Neural cell (in vitro differentiated cells): ENCODE measurements at regions not wholly inside any gene's neighbourhood (a gene's known extent, or its start where the extent isn't known, plus 50 kb on each side); places are given as distances from the start of the nearest gene placed in this dataset.

Experiments
- H2AFZ ChIP-seq: fragments of 200-600, 300-800 bp; sonication (generic), shearing (Covaris generic); 2 replicates; pipeline ENCODE4 v1.6.0; 2014; ENCODE audit warnings: low read depth, mild to moderate bottlenecking, antibody characterized with exemption, low read length, moderate library complexity
- H3F3A ChIP-seq: fragments of 200-600 bp; shearing (Covaris generic); 2 replicates; pipeline ENCODE4 v1.6.1; 2016; ENCODE audit warnings: mild to moderate bottlenecking, moderate library complexity, mixed read lengths, antibody characterized with exemption, low read length; ENCODE audit not compliant: insufficient read depth, poor library complexity, severe bottlenecking
- H3K27ac ChIP-seq: fragments of 200-600, 300-800 bp; sonication (generic), shearing (Covaris generic); 2 replicates; pipeline ENCODE4 v1.5.1; 2014; ENCODE audit warnings: mild to moderate bottlenecking, low read length, moderate library complexity
- H3K27me3 ChIP-seq: fragments of 300-800, 200-600 bp; sonication (generic), shearing (Covaris generic); 2 replicates; pipeline ENCODE4 v1.6.0; 2014; ENCODE audit warnings: mild to moderate bottlenecking, low read depth, low read length, moderate library complexity; ENCODE audit not compliant: insufficient read depth
- H3K36me3 ChIP-seq: fragments of 300-800, 200-600 bp; sonication (generic), shearing (Covaris generic); 2 replicates; pipeline ENCODE4 v1.5.1; 2014; ENCODE audit warnings: mild to moderate bottlenecking, antibody characterized with exemption, low read length, moderate library complexity; ENCODE audit not compliant: insufficient read depth
- H3K4me2 ChIP-seq: fragments of 300-800, 200-600 bp; sonication (generic), shearing (Covaris generic); 2 replicates; pipeline ENCODE4 v1.6.0; 2014; ENCODE audit warnings: mild to moderate bottlenecking, low read length
- H3K4me3 ChIP-seq: fragments of 300-800, 200-600 bp; sonication (generic), shearing (Covaris generic); 2 replicates; pipeline ENCODE4 v1.5.1; 2014; ENCODE audit warnings: mild to moderate bottlenecking, low read length, moderate library complexity
- H3K79me2 ChIP-seq: fragments of 200-600 bp; shearing (Covaris generic); replicated peaks from 2 replicates; pipeline ENCODE4 v1.6.0; 2014; ENCODE audit warnings: mild to moderate bottlenecking, low read length, moderate library complexity; ENCODE audit not compliant: insufficient read depth
- H3K9ac ChIP-seq: fragments of 300-800, 200-600 bp; sonication (generic), shearing (Covaris generic); 2 replicates; pipeline ENCODE4 v1.6.1; 2016; ENCODE audit warnings: mild to moderate bottlenecking, low read length, mixed read lengths
- H3K9me2 ChIP-seq: fragments of 200-600 bp; shearing (Covaris generic); 2 replicates; pipeline ENCODE4 v1.6.1; 2016; ENCODE audit warnings: mild to moderate bottlenecking, low read length, mixed read lengths; ENCODE audit not compliant: insufficient read depth
- H3K9me3 ChIP-seq: fragments of 200-600, 300-800 bp; sonication (generic), shearing (Covaris generic); 2 replicates; pipeline ENCODE4 v1.6.1; 2016; ENCODE audit warnings: mild to moderate bottlenecking, mixed run types, low read length, moderate library complexity, mixed read lengths
- H4K20me1 ChIP-seq: fragments of 200-600 bp; shearing (Covaris generic); 2 replicates; pipeline ENCODE4 v1.6.1; 2016; ENCODE audit warnings: mild to moderate bottlenecking, mixed run types; ENCODE audit not compliant: insufficient read depth
- CTCF ChIP-seq: fragments of 450-650 bp; IDR thresholded peaks from 2 replicates; pipeline ENCODE4 v1.5.1; 2014; ENCODE audit warnings: antibody characterized with exemption, mild to moderate bottlenecking, moderate library complexity; ENCODE audit not compliant: poor library complexity, severe bottlenecking
- EP300 ChIP-seq: fragments of 450-650 bp; conservative IDR thresholded peaks from 2 replicates; pipeline ENCODE4 v1.6.1; 2014; ENCODE audit warnings: antibody characterized with exemption, mild to moderate bottlenecking, moderate library complexity; ENCODE audit not compliant: poor library complexity, severe bottlenecking
- EZH2 ChIP-seq: fragments of 200-600, 300-800 bp; shearing (Covaris generic), sonication (generic); IDR thresholded peaks from 2 replicates; pipeline ENCODE4 v1.6.1; 2014; ENCODE audit warnings: antibody characterized with exemption, low read length, borderline replicate concordance, mild to moderate bottlenecking; ENCODE audit not compliant: insufficient read depth, poor library complexity, severe bottlenecking
- MXI1 ChIP-seq: fragments of 450-650 bp; conservative IDR thresholded peaks from 2 replicates; pipeline ENCODE4 v1.6.1; 2014; ENCODE audit warnings: antibody characterized with exemption, mild to moderate bottlenecking; ENCODE audit not compliant: poor library complexity, severe bottlenecking
- POLR2AphosphoS5 ChIP-seq: IDR thresholded peaks from 2 replicates; pipeline ENCODE4 v1.6.1; 2012
- RAD21 ChIP-seq: fragments of 450-650 bp; conservative IDR thresholded peaks from 2 replicates; pipeline ENCODE4 v1.6.1; 2014; ENCODE audit warnings: antibody characterized with exemption, mild to moderate bottlenecking, moderate library complexity
- REST ChIP-seq: IDR thresholded peaks from 2 replicates; pipeline ENCODE4 v1.6.1; 2012; ENCODE audit warnings: borderline replicate concordance
- SMC3 ChIP-seq: fragments of 450-650 bp; conservative IDR thresholded peaks from 2 replicates; pipeline ENCODE4 v1.6.1; 2014; ENCODE audit warnings: antibody characterized with exemption, mild to moderate bottlenecking, moderate library complexity; ENCODE audit not compliant: poor library complexity
- TAF1 ChIP-seq: IDR thresholded peaks from 2 replicates; pipeline ENCODE4 v1.6.1; 2012; ENCODE audit warnings: low read depth

DNA sequence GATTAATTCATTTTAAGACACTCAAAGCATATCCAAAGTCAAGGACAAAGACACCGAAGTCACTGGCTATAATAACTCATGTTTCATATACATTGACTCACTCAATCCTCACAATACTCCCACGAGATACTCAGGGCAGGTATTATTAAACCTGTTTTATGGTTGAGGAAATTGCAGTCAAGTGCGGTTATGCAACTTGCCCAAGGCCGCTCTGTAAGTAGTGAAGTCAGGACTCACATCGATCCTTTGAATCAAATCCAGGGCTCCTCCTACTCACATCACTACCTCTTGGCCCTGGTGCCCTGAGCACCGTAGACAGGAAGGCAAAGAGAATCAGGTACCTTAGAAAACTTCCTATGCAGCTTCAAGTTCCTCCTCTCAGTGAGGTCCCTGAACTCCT, 87.8 kb upstream of the APC start:
- TF ChIP-seq REST (no peak), RAD21 (no peak), SMC3 (no peak), CTCF (no peak), POLR2AphosphoS5 (no peak), MXI1 (no peak), EP300 (no peak), EZH2 (no peak), TAF1 (no peak)
- Histone ChIP-seq H2AFZ (no peak overlapping the region), H3K79me2 (no peaks in the 10 kb centered on the region)

DNA sequence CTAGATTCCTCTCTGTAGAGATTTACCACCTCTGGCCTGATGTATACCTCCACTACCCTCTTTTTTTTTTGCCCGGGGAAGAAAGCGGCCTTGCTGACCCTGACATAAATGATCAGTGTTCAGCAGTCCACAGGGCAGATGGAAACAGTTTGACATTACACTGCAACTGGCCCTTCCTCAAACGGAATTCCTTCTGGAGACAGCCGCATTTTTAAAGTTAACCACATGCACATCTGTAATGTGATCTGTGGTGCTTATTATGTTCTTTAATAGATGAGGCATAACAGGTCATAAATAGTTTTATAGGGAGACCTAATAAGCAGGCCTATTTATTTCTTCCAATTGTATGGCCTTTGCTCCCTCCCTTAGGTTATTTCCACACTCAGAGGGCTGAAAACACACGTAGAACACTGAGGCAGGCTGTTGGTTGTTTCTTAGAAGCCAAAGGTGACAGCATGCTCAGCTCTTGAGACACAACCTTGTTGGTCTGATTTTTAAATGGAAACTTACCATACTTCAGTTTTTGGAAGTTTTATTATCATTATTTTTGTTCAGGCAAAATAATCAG, 84.0 kb upstream of the APC start:
- Histone ChIP-seq H3K27me3 (no peaks in the 10 kb centered on the region), H3K9me3 (no peaks in the 10 kb centered on the region), H3K36me3 (no peaks in the 10 kb centered on the region), H3F3A (no peaks in the 10 kb centered on the region), H4K20me1 (no peaks in the 10 kb centered on the region), H3K27ac (no peak overlapping the region), H3K79me2 (no peaks in the 10 kb centered on the region), H3K9ac (no peak overlapping the region), H3K9me2 (no peaks in the 10 kb centered on the region), H2AFZ (no peak overlapping the region), H3K4me3 (no peak overlapping the region), H3K4me2 (no peak overlapping the region)
- no peak for TF ChIP-seq TAF1
- no peak for TF ChIP-seq CTCF
- TF ChIP-seq REST = no peak
- TF ChIP-seq EZH2 = no peak
- TF ChIP-seq RAD21 = no peak
- TF ChIP-seq SMC3 = no peak
- no peak for TF ChIP-seq EP300
- TF ChIP-seq MXI1 = no peak
- no peak for TF ChIP-seq POLR2AphosphoS5

More for the DNA sequence above, 87.8 kb upstream of the APC start:
- Histone ChIP-seq H3K4me2 (no peak overlapping the region), H3F3A (no peaks in the 10 kb centered on the region), H3K9me2 (no peaks in the 10 kb centered on the region), H3K36me3 (no peaks in the 10 kb centered on the region), H3K9me3 (no peaks in the 10 kb centered on the region), H3K4me3 (no peak overlapping the region), H3K9ac (no peak overlapping the region), H4K20me1 (no peaks in the 10 kb centered on the region), H3K27ac (no peak overlapping the region), H3K27me3 (no peaks in the 10 kb centered on the region)
